ENCODE measurements at regions not wholly inside any gene's neighbourhood (a gene's known extent, or its start where the extent isn't known, plus 50 kb on each side); places are given as distances from the start of the nearest gene placed in this dataset.

GRCh38 chr12:74985293-74985985 lies 224.2 kb downstream of the KCNC2 start:
- no peak for DNase-seq (ENCODE audit: low read depth)

GRCh38 chr12:74985986-74986319 lies 223.7 kb downstream of the KCNC2 start:
- no peak for DNase-seq (ENCODE audit: low read depth)

GRCh38 chr12:74988156-74988555 lies 221.5 kb downstream of the KCNC2 start:
- DNase-seq (ENCODE audit: low read depth) = no peak

Measured in Daoy (cell line).